IMR-90 (cell line): ENCODE measurements at regions not wholly inside any gene's neighbourhood (a gene's known extent, or its start where the extent isn't known, plus 50 kb on each side); places are given as distances from the start of the nearest gene placed in this dataset.

Experiments
- CEBPB ChIP-seq: IDR thresholded peaks from 2 replicates; pipeline ENCODE4 v1.6.1; 2012; ENCODE audit warnings: low read depth, low read length, improper control_type of control experiment
- CTCF ChIP-seq: conservative IDR thresholded peaks from 2 replicates; pipeline ENCODE4 v1.5.1; 2012; ENCODE audit warnings: mild to moderate bottlenecking, low read depth, low read length, improper control_type of control experiment
- FOS ChIP-seq: fragments of 150-350 bp; IDR thresholded peaks from 2 replicates; pipeline ENCODE4 v1.6.1; 2016; ENCODE audit warnings: low read depth, low read length
- MAFK ChIP-seq: IDR thresholded peaks from 2 replicates; pipeline ENCODE4 v1.6.1; 2012; ENCODE audit warnings: low read depth, low read length, improper control_type of control experiment
- MXI1 ChIP-seq: IDR thresholded peaks from 2 replicates; pipeline ENCODE4 v1.6.1; 2012; ENCODE audit warnings: low read depth, mild to moderate bottlenecking, low read length, moderate library complexity, borderline replicate concordance
- NFE2L2 ChIP-seq: fragments of 150-350 bp; IDR thresholded peaks from 2 replicates; pipeline ENCODE4 v1.6.1; 2016; ENCODE audit warnings: low read depth, mild to moderate bottlenecking, low read length
- POLR2A ChIP-seq: IDR thresholded peaks from 2 replicates; pipeline ENCODE4 v1.6.1; 2012; ENCODE audit warnings: mild to moderate bottlenecking, low read depth, low read length
- RFX5 ChIP-seq: IDR thresholded peaks from 2 replicates; pipeline ENCODE4 v1.8.0; 2012; ENCODE audit warnings: low read depth, mild to moderate bottlenecking, low read length, moderate library complexity
- USF2 ChIP-seq: fragments of 150-350 bp; IDR thresholded peaks from 2 replicates; pipeline ENCODE4 v1.6.1; 2017; ENCODE audit warnings: mild to moderate bottlenecking, antibody characterized with exemption, low read length, low read depth

DNA sequence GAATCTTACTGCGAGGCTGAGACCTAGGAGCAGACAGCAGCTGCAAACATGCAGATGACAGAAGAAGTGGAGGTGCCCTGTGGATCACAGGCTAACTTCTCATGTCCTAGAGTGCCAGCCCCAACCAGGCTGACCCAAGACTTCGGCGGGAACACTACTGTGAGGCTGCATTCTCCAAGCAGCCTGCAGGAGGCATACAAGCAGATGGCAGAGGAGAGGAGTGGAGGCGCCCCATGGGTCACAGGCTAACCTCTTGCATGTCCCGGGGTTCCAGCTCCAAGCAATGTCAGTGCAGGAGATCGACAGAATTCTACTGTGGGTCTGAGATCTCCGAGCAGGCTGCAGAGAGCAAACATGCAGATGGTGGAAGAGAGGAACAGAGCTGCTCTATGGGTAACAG, 98.1 kb upstream of the ZNF678 start:
- TF ChIP-seq CTCF (no peak), CEBPB (no peak), POLR2A (no peak), MAFK (no peak), USF2 (no peak), MXI1 (no peak), RFX5 (no peak), FOS (no peak), NFE2L2 (no peak)
